ENCODE measurements at regions not wholly inside any gene's neighbourhood (a gene's known extent, or its start where the extent isn't known, plus 50 kb on each side); places are given as distances from the start of the nearest gene placed in this dataset.

- TF ChIP-seq, protein P1, sequence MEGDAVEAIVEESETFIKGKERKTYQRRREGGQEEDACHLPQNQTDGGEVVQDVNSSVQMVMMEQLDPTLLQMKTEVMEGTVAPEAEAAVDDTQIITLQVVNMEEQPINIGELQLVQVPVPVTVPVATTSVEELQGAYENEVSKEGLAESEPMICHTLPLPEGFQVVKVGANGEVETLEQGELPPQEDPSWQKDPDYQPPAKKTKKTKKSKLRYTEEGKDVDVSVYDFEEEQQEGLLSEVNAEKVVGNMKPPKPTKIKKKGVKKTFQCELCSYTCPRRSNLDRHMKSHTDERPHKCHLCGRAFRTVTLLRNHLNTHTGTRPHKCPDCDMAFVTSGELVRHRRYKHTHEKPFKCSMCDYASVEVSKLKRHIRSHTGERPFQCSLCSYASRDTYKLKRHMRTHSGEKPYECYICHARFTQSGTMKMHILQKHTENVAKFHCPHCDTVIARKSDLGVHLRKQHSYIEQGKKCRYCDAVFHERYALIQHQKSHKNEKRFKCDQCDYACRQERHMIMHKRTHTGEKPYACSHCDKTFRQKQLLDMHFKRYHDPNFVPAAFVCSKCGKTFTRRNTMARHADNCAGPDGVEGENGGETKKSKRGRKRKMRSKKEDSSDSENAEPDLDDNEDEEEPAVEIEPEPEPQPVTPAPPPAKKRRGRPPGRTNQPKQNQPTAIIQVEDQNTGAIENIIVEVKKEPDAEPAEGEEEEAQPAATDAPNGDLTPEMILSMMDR (IDR thresholded peaks at IDR 0.05): no peak
- TF ChIP-seq POLR2A (IDR thresholded peaks at IDR 0.05): no peak
These were observed 1553.5 kb upstream of the C9orf72 start for GRCh38 chr9:29126783-29127182.
